ENCODE measurements at regions not wholly inside any gene's neighbourhood (a gene's known extent, or its start where the extent isn't known, plus 50 kb on each side); places are given as distances from the start of the nearest gene placed in this dataset.

GRCh38 chr5:26427281-26427680, 611.1 kb downstream of the CDH9 start:
- intact Hi-C loops (cut with DNase I): no loop called here
- DNase-seq: no peak
- no peak for TF ChIP-seq CTCF (IDR thresholded peaks at IDR 0.05)
- H3K36me3 ChIP-seq: no peaks in the 10 kb centered on the region
- no peak for ATAC-seq
- H3K9me3 ChIP-seq: peaks cover 0 to 20% of the 10 kb centered on the region in 2 donors
- no peak overlapping the region for H3K27ac ChIP-seq
- no peaks in the 10 kb centered on the region for H3K27me3 ChIP-seq
- H3K4me1 ChIP-seq: no peaks in the 10 kb centered on the region
- no peak overlapping the region for H3K4me3 ChIP-seq

GRCh38 chr5:26419987-26420386, 618.4 kb downstream of the CDH9 start:
- no peaks in the 10 kb centered on the region for H3K36me3 ChIP-seq
- no peak overlapping the region for H3K4me3 ChIP-seq
- no peaks in the 10 kb centered on the region for H3K4me1 ChIP-seq
- DNase-seq (no peak), ATAC-seq (no peak)
- intact Hi-C loops (cut with DNase I): no loop called here
- H3K9me3 ChIP-seq: peaks cover 0 to 3% of the 10 kb centered on the region in 2 donors
- H3K27me3 ChIP-seq: no peaks in the 10 kb centered on the region
- H3K27ac ChIP-seq: no peak overlapping the region
- no peak for TF ChIP-seq CTCF (IDR thresholded peaks at IDR 0.05)

- Histone ChIP-seq H3K4me3 (no peak overlapping the region), H3K27me3 (no peaks in the 10 kb centered on the region), H3K27ac (no peak overlapping the region), H3K36me3 (no peaks in the 10 kb centered on the region), H3K9me3 (no peaks in the 10 kb centered on the region), H3K4me1 (no peaks in the 10 kb centered on the region)
- ATAC-seq (no peak), DNase-seq (no peak)
- intact Hi-C loops (cut with DNase I): no loop called here
- no peak for TF ChIP-seq CTCF (IDR thresholded peaks at IDR 0.05)
These were observed 621.5 kb downstream of the CDH9 start for GRCh38 chr5:26416911-26417310.

- Histone ChIP-seq H3K27ac (no peak overlapping the region), H3K9me3 (no peaks in the 10 kb centered on the region), H3K4me3 (no peak overlapping the region), H3K27me3 (no peaks in the 10 kb centered on the region), H3K4me1 (no peaks in the 10 kb centered on the region), H3K36me3 (no peaks in the 10 kb centered on the region)
- DNase-seq (no peak), ATAC-seq (no peak)
- intact Hi-C loops (cut with DNase I): no loop called here
- TF ChIP-seq CTCF (IDR thresholded peaks at IDR 0.05): no peak
These were observed 622.2 kb downstream of the CDH9 start for GRCh38 chr5:26415987-26416779.

- ATAC-seq (no peak), DNase-seq (no peak)
- Histone ChIP-seq H3K36me3 (no peaks in the 10 kb centered on the region), H3K4me1 (no peaks in the 10 kb centered on the region), H3K27me3 (no peaks in the 10 kb centered on the region), H3K27ac (no peak overlapping the region), H3K4me3 (no peak overlapping the region), H3K9me3 (peaks cover 0 to 7% of the 10 kb centered on the region in 2 donors)
- TF ChIP-seq CTCF (IDR thresholded peaks at IDR 0.05): no peak
- intact Hi-C loops (cut with DNase I): no loop called here
These were observed 647.8 kb downstream of the CDH9 start for GRCh38 chr5:26390608-26391007.

Data from left lung (tissue), 4 donors.